WI38 (cell line): ENCODE measurements at regions not wholly inside any gene's neighbourhood (a gene's known extent, or its start where the extent isn't known, plus 50 kb on each side); places are given as distances from the start of the nearest gene placed in this dataset.

ENCODE experiments used
- H3K4me3 ChIP-seq: 2 replicates; pipeline ENCODE4 v1.5.1; 2011; ENCODE audit warnings: low read depth, mild to moderate bottlenecking, control low read depth, low read length
- TF ChIP-seq, protein P1 (sequence below): IDR thresholded peaks from 2 replicates; pipeline ENCODE4 v1.5.1; 2012; ENCODE audit warnings: low read depth, mild to moderate bottlenecking, control low read depth, low read length

DNA sequence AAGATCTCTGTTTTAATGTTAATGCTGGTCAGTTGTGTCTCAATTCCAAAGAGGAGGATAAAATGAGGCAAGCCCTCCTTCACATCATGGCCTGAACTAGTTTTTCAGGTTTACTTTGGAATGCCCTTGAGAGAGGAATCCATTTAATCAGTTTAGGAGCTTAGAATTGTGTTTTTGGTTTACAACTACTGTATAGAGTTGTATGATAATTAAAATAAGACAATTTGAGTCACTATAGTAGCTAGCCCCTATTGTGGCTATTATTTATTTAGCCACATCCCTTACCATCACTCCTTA, 107.8 kb upstream of the PRLR start:
- no peak overlapping the region for H3K4me3 ChIP-seq
- TF ChIP-seq, protein P1, sequence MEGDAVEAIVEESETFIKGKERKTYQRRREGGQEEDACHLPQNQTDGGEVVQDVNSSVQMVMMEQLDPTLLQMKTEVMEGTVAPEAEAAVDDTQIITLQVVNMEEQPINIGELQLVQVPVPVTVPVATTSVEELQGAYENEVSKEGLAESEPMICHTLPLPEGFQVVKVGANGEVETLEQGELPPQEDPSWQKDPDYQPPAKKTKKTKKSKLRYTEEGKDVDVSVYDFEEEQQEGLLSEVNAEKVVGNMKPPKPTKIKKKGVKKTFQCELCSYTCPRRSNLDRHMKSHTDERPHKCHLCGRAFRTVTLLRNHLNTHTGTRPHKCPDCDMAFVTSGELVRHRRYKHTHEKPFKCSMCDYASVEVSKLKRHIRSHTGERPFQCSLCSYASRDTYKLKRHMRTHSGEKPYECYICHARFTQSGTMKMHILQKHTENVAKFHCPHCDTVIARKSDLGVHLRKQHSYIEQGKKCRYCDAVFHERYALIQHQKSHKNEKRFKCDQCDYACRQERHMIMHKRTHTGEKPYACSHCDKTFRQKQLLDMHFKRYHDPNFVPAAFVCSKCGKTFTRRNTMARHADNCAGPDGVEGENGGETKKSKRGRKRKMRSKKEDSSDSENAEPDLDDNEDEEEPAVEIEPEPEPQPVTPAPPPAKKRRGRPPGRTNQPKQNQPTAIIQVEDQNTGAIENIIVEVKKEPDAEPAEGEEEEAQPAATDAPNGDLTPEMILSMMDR: no peak

DNA sequence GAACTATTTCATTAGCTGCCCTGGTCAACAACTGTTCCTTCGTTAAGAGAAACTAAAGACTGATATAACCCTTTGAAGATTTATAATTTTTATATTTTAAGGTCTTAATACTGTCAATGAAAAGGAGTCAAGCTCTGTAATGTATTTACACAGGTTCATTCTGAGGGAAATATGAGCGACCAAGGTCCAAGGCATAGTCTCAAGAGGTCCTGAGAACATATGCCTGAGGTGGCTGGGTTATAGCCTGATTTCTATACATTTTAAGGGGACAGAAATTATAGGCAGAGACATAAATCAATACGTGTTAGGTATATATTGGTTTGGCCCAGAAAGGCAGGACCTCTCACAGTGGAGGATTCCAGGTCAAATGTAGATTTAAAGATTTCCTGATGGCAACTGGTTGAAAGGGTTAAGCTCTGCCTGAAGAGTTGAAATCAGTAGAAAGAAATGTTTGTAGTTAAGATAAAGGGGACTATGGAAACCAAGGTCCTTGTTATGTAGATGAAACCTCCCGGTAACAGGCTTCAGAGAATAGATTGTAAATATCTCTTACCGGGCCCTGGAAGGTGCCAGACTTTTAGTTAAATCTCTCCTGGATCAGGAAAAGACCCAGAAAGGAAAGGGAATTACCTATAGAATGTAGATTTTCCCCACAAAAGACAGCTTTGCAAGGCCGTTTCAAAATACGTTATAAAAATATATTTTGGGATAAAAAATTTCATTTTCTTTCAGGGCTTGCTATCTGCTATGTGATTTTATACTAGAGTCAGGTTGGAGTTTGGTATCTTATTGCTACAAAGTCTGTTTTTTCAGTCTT, 107.3 kb upstream of the PRLR start:
- no peak overlapping the region for H3K4me3 ChIP-seq
- TF ChIP-seq, protein P1: no peak

DNA sequence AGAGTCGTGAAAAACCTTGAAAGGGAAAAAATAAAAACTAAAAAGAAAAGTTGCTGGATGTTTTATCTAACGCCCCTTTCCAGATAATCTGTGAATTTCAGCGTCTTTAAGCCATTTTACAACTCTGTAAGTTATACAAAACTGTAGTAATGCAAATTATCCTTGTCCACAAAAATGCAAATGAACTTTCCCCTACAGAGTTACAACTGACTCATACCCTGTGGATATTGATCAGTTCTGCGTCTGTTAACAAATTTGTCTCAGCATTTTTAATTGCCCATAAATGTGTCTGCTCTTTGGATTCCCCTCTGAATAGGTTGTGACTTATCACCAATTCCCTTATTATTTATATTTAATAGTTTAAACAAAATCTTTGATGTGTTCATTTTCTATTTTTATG, 105.9 kb upstream of the PRLR start:
- no peak overlapping the region for H3K4me3 ChIP-seq
- TF ChIP-seq, protein P1: no peak

DNA sequence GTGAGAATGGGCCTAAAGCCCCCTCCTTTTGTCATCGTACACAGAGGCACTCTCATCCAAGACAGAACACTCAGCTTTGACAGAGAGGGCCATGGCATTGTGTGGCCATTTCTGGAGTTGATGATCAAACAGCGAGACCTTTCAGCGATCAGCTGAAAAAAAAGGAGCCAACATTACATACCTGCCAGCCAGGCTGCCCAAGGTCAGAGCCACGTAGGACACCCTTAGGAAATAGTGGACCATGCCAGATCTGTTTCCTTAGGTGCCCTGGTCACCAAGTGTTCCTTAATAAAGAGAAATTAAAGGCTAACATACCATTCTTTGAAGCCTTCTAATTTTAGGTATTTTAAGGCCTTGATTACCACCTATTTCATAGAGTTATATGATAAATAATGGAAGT, 105.5 kb upstream of the PRLR start:
- H3K4me3 ChIP-seq: no peak overlapping the region
- TF ChIP-seq, protein P1: no peak

DNA sequence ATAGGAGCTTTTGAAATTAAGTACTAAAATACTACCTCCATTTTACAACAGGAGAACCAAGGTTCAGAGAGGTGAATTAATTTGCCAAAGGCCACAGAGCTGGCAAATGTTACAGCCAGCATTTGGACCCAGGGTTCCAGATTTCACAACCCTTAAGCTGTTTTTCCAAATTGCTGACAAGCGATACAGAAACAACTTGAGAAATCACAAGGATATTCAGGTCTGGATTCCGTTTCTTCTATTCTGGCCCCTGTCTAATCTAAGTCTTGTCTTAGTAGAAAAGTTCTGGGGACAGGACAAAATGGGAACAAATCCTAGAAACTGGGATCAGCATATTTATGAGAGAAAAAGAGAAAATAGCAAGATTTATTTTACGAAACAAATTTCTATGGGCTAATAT, 103.1 kb upstream of the PRLR start:
- TF ChIP-seq, protein P1: no peak
- H3K4me3 ChIP-seq: no peak overlapping the region

DNA sequence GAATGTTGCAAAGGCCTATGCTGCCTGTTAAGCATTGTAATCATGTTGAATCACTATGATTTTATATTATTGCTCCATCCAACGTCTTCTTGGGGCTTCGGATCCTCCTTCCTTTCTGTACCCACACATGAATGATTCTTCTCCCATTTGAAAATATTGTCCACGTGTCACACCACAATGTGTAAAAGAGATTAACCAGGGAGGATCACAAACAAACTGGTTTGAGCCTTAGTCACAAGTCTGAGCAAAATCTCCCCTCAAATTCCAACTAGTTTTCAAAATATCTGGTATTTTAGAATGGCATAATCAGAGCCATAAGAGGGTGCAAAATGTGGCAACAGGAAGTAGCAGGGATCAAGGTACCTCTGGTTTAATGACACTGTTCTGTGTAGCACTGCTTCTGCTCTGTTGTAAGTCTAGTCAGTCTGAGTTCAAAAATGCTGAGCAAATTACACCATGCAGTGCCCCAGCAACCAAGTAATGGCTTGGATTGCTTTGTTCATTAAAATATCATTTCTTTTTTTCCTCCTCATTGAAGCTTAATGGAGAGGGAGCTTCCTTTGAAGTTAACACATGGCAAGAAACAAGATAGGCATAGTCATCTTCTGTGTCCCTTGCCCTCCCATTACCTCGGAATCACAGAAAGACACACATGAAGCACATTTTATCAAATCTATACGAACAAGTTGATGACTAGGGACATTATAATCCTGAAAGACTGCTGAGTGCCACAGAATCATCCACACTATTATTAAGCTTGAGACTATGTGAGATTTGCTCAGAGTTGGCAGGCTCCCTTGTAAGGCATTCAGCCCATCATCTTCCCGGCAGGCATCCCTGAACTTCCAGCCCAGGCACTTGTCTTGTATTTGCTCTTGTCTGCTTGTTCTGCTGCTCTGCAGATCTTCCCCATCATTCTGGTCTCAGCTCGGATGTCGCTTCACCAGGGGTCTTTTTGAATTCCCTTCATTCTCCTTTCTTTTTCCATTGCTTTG, 102.0 kb upstream of the PRLR start:
- TF ChIP-seq, protein P1: no peak
- no peak overlapping the region for H3K4me3 ChIP-seq

DNA sequence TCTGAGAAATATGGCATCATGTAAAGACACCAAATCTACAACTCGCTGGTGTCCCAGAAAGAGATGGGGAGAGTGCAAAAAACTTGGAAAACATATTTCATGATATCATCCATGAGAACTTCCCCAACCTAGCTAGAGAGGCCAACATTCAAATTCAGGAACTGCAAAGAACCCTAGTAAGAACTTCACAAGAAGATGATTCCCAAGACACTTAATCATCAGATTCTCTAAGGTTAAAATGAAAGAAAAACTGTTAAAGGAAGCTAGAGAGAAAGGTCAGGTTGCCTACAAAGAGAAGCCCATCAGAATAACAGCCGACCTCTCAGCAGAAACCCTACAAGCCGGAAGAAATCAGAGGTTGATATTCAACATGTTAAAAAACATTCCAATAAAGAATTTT, 95.5 kb upstream of the PRLR start:
- TF ChIP-seq, protein P1: no peak
- no peak overlapping the region for H3K4me3 ChIP-seq
